NCI-H510A treated with DMSO at 0.1 percent for 48 hours (cell line): ENCODE measurements at regions not wholly inside any gene's neighbourhood (a gene's known extent, or its start where the extent isn't known, plus 50 kb on each side); places are given as distances from the start of the nearest gene placed in this dataset.

ENCODE experiments used
- DNase-seq: peaks from one replicate; lab custom pipeline; 2025; lab: John Stamatoyannopoulos, UW

GRCh38 chr1:218679988-218680748 is 335.0 kb downstream of the TGFB2 start:
- no peak for DNase-seq

- no peak for DNase-seq
Observed at GRCh38 chr1:218683242-218683641, 338.1 kb downstream of the TGFB2 start.

DNA sequence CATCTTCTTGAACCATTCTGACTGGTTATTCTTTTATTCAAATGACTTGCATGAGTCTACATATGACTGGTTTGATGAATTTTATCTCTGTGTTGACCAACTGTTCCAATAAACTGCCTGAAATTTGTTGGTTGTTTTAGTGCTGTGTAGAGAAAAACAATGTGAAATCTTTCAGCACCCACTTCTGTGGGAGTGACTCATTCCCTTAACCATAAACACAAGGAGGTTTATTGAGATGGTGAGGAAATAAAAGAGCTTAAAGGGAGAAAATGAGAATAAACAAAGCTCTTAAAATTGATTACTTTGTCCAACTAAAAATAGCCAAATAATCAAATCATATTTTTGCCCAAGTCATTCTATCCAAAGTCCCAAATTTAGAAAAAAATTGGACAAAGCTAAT is 341.1 kb downstream of the TGFB2 start:
- DNase-seq: no peak

- no peak for DNase-seq
Observed at GRCh38 chr1:218686761-218687160, 341.6 kb downstream of the TGFB2 start.

DNA sequence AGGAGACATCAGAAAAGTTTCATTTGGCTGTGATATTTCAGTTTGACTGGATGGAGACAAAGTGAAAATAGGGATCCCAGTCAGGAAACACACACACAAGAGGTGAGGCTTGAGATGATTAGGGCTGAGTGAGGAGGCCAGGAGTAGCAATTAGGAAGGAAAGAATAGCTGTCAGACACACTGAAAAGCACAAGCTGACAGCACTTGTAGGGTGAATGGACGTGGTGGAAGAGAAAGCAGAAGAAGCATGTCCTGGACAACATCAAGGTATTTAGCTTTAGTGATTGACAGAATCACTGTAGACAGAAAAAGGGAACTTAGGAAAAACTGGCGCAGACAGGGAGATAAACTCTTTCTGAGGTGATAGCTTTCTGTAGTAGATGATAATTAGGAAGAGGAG is 347.7 kb downstream of the TGFB2 start:
- DNase-seq: no peak

GRCh38 chr1:218693599-218693998 is 348.5 kb downstream of the TGFB2 start:
- no peak for DNase-seq

GRCh38 chr1:218694085-218694484 is 348.9 kb downstream of the TGFB2 start:
- DNase-seq: no peak

- no peak for DNase-seq
Observed at GRCh38 chr1:218694636-218695035, 349.5 kb downstream of the TGFB2 start.

GRCh38 chr1:218695525-218695924 is 350.4 kb downstream of the TGFB2 start:
- no peak for DNase-seq

- DNase-seq: no peak
Observed at GRCh38 chr1:218698141-218698540, 353.0 kb downstream of the TGFB2 start.

DNA sequence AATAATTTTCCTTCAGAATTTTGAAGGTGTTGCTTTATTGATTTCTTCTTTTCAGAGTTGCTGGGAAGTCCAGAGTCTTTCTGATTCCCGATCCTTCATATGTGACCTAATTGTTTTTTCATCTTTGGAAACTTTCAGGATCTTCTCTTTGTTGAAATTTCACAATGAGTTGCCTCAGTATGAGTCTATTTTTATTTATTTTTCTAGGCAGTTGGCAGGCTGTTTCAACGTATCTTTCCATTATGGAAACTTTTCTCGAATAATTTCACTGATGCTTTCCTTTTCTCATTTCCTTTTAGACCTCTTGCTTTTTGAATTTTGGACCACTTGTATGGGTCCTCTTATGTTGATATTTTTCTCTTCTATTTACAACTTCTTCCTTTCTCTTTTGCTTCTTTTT is 354.3 kb downstream of the TGFB2 start:
- DNase-seq: no peak

DNA sequence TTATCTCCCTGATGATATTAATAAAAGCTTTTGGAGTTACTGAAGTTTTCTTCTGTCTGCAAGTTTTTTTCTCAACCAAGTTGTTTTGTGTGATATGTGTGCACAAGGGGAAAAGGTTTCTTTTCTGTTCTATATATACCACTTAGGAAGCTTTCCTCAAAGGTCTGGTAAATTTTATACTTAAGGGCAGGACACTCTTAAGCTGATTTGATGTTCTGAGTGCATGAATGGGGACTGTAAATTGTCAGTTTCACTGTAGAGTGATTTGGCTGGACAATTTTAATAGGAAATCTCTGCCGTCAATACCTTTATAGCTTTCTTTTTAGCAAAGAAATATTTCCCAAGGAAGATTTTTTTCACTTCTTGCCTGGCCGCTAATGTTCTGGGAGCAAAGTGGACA is 354.7 kb downstream of the TGFB2 start:
- DNase-seq: no peak

- DNase-seq: no peak
Observed at GRCh38 chr1:218700666-218701065, 355.5 kb downstream of the TGFB2 start.

- DNase-seq: no peak
Observed at GRCh38 chr1:218701131-218701530, 356.0 kb downstream of the TGFB2 start.

DNA sequence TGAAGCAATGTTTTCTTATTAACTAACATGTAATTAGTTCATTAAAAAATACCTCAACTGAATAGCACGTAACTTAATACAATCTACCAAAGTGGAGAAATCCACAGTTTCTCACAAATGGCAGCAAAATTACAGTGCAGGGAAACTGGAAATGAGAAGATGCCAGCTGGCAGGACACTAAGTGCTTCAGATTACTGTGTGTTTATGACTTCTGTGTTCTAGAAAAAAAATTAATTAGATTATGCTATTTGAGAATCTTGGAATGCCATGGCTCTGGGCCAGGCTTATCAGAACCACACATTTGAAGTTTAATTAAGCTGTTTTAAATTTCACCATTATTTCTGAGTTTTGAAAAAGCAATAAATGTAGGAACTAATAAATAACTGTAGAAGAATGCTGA is 357.6 kb downstream of the TGFB2 start:
- DNase-seq: no peak

DNA sequence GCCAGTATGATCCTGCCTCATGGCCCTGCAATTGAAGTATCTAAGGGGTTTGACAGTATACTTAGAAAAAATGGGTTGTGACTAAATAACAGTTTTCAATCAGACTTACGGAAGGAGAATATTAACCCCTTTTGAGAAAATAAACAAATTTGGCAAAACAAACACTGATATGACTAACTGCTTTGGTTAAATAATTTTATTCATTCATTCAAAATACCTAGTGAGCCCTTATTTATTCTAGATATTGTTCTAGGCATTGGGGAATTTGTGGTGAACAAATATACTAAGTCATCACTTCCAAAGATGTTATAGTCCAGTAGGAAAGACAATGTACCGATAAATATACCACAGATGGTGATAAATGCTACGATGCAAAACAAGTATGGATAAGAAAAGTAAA is 358.7 kb downstream of the TGFB2 start:
- DNase-seq: no peak

- no peak for DNase-seq
Observed at GRCh38 chr1:218705391-218705790, 360.3 kb downstream of the TGFB2 start.

- no peak for DNase-seq
Observed at GRCh38 chr1:218705911-218706893, 361.1 kb downstream of the TGFB2 start.

DNA sequence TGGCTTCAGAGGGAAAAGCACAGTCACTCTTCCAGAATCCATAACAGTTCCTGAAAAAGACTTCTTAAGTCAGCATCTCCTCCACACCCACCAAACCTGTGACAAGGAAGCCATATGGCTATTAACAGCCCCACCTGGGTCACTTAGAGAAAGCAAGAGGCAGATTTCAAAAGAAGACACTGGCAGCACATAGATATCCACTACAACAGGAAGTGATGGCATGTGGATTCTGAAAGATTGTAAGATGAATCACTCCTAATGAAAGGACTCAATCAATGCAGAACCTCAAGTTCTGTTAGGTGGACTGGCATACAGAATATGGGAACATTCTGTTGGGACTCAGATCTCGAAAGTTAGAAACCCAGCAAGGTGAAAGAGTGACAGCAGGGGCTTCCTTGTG is 365.9 kb downstream of the TGFB2 start:
- no peak for DNase-seq

DNA sequence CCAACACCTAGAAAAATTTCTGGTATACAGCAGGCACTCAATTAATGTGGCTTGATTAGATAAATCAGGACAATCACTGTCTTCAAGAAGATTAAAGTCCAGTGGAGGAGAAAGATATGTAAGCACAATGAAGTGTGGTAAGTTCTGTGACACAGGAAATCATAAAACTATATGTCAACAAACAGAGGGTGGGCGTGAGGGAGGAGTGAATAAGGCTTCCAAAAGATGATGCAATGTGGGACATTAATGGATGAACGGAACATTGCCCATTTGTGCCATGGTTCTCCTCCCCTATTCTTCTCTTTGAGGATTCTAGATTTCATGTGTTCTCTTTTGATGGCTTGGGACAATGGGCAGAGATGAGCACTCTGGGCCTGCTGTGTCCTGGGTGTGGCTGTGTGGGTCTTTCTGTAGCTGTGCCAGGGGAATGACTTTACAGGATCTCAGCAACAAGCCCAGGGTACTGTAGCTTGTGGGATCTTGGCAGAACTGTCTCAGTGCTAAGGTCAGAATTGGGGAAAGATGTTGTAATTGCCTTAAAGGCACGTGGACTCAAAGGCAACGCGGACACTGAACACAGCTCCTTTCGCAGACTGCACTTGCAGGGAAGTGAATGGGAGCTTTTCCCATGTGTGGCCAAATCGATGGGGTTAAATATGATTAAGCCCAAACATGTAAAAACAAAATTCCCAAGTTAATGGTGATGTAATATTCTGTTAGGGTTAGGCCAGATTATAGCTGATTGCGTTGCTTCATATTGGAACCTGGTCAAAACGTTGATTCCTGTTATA is 366.9 kb downstream of the TGFB2 start:
- no peak for DNase-seq

- no peak for DNase-seq
Observed at GRCh38 chr1:218712677-218713076, 367.5 kb downstream of the TGFB2 start.

DNA sequence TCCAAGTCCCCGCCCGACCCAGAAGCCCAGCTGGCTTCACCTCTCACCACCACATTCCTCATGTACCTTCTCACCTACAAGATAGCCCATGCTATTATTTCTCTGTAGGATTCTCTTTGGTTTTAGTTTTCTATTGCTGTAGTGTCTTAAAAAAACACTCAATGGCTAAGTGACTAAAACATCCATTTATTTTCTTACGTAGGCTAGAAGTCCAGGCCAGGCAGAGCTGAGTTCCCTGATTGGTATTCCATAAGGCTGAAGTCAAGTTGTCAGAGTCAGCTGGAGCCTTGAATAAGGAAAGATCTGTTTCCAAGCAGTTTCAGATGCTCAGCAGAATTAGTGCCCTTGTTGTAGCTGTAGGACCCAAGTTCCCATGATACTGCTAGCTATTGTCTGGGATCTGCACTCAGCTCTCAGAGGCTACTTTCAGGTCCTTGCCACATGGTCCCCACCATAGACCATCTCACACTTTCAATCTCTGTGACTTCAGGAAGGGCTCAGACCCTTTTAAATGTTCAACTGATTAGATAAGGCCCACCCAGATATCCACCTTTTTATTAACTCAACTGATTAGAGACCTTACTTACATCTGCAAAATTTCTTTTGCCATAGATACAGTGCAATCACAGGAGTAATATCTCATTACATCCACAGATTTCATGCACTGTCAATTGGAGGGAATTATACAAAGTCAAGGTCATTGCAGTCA is 371.0 kb downstream of the TGFB2 start:
- DNase-seq: no peak
